ENCODE measurements at regions not wholly inside any gene's neighbourhood (a gene's known extent, or its start where the extent isn't known, plus 50 kb on each side); places are given as distances from the start of the nearest gene placed in this dataset.

- TF ChIP-seq CTCF (IDR thresholded peaks at IDR 0.05) (no peak), EZH2 (IDR thresholded peaks at IDR 0.05; ENCODE audit: borderline replicate concordance, insufficient read depth, low read depth, low read length, poor library complexity, severe bottlenecking) (no peak)
Observed at GRCh38 chr20:40930561-40930960, 98.1 kb upstream of the TOP1 start.

Data from B cell (primary cell).